ENCODE measurements at regions not wholly inside any gene's neighbourhood (a gene's known extent, or its start where the extent isn't known, plus 50 kb on each side); places are given as distances from the start of the nearest gene placed in this dataset.

- TF ChIP-seq EZH2 (IDR thresholded peaks at IDR 0.05; ENCODE audit: borderline replicate concordance, low read depth, low read length, severe bottlenecking) (no peak), CTCF (IDR thresholded peaks at IDR 0.05; ENCODE audit: borderline replicate concordance, extremely low read depth, low read length, poor library complexity, severe bottlenecking) (no peak)
- H2AFZ ChIP-seq (ENCODE audit: low read depth, low read length): peak overlapping the region; percentile 45; the same call in 1 of the 2 replicates
- H3K36me3 ChIP-seq (ENCODE audit: insufficient read depth, low read length): no peaks in the 10 kb centered on the region
- H3K27me3 ChIP-seq (ENCODE audit: insufficient read depth, low read length, poor library complexity): no peaks in the 10 kb centered on the region
- ATAC-seq (ENCODE audit: insufficient read depth, low read depth) (no peak), DNase-seq (no peak)
- H4K20me1 ChIP-seq (ENCODE audit: insufficient read depth, low read length): no peaks in the 10 kb centered on the region
- H3K4me2 ChIP-seq (ENCODE audit: insufficient read depth, low read length): no peak overlapping the region
- H3K4me1 ChIP-seq (ENCODE audit: insufficient read depth, low read length): no peaks in the 10 kb centered on the region
- H3K9ac ChIP-seq (ENCODE audit: low read depth, low read length): no peak overlapping the region
- no peak overlapping the region for H3K27ac ChIP-seq (ENCODE audit: low read length)
- H3K4me3 ChIP-seq (ENCODE audit: low read depth in 1 of 2, low read length in 2 of 2): no peak overlapping the region
- H3K79me2 ChIP-seq (ENCODE audit: insufficient read depth, low read length): no peaks in the 10 kb centered on the region
- no peaks in the 10 kb centered on the region for H3K9me3 ChIP-seq (ENCODE audit: insufficient read depth, low read length, severe bottlenecking)
Observed at GRCh38 chrX:42420426-42420825, 357.5 kb downstream of the PPP1R2C start.

- TF ChIP-seq CTCF (IDR thresholded peaks at IDR 0.05; ENCODE audit: borderline replicate concordance, extremely low read depth, low read length, poor library complexity, severe bottlenecking) (no peak), EZH2 (IDR thresholded peaks at IDR 0.05; ENCODE audit: borderline replicate concordance, low read depth, low read length, severe bottlenecking) (no peak)
Observed at GRCh38 chrX:42415636-42416035, 362.3 kb downstream of the PPP1R2C start.

GRCh38 chrX:42414057-42414456 lies 363.9 kb downstream of the PPP1R2C start:
- ATAC-seq (ENCODE audit: insufficient read depth, low read depth) (no peak), DNase-seq (no peak)
- Histone ChIP-seq H3K4me3 (ENCODE audit: low read depth in 1 of 2, low read length in 2 of 2) (no peak overlapping the region), H3K4me2 (ENCODE audit: insufficient read depth, low read length) (no peak overlapping the region), H3K4me1 (ENCODE audit: insufficient read depth, low read length) (peaks cover 5% of the 10 kb centered on the region; the same call in 1 of the 2 replicates), H3K27me3 (ENCODE audit: insufficient read depth, low read length, poor library complexity) (no peaks in the 10 kb centered on the region), H3K9me3 (ENCODE audit: insufficient read depth, low read length, severe bottlenecking) (no peaks in the 10 kb centered on the region), H3K9ac (ENCODE audit: low read depth, low read length) (no peak overlapping the region), H4K20me1 (ENCODE audit: insufficient read depth, low read length) (no peaks in the 10 kb centered on the region), H3K27ac (ENCODE audit: low read length) (no peak overlapping the region), H3K79me2 (ENCODE audit: insufficient read depth, low read length) (no peaks in the 10 kb centered on the region), H3K36me3 (ENCODE audit: insufficient read depth, low read length) (no peaks in the 10 kb centered on the region), H2AFZ (ENCODE audit: low read depth, low read length) (no peak overlapping the region)
- TF ChIP-seq CTCF (IDR thresholded peaks at IDR 0.05; ENCODE audit: borderline replicate concordance, extremely low read depth, low read length, poor library complexity, severe bottlenecking) (no peak), EZH2 (IDR thresholded peaks at IDR 0.05; ENCODE audit: borderline replicate concordance, low read depth, low read length, severe bottlenecking) (no peak)

More at GRCh38 chrX:42415636-42416035, 362.3 kb downstream of the PPP1R2C start:
- Histone ChIP-seq H3K4me1 (ENCODE audit: insufficient read depth, low read length) (peaks cover 4% of the 10 kb centered on the region; the same call in 1 of the 2 replicates), H3K27me3 (ENCODE audit: insufficient read depth, low read length, poor library complexity) (no peaks in the 10 kb centered on the region), H3K9me3 (ENCODE audit: insufficient read depth, low read length, severe bottlenecking) (no peaks in the 10 kb centered on the region), H3K79me2 (ENCODE audit: insufficient read depth, low read length) (no peaks in the 10 kb centered on the region), H3K4me3 (ENCODE audit: low read depth in 1 of 2, low read length in 2 of 2) (no peak overlapping the region), H3K27ac (ENCODE audit: low read length) (no peak overlapping the region), H4K20me1 (ENCODE audit: insufficient read depth, low read length) (no peaks in the 10 kb centered on the region), H3K9ac (ENCODE audit: low read depth, low read length) (no peak overlapping the region), H2AFZ (ENCODE audit: low read depth, low read length) (no peak overlapping the region), H3K4me2 (ENCODE audit: insufficient read depth, low read length) (no peak overlapping the region), H3K36me3 (ENCODE audit: insufficient read depth, low read length) (no peaks in the 10 kb centered on the region)
- ATAC-seq (ENCODE audit: insufficient read depth, low read depth) (no peak), DNase-seq (no peak)

GRCh38 chrX:42399632-42400024 lies 378.3 kb downstream of the PPP1R2C start:
- H3K4me3 ChIP-seq (ENCODE audit: low read depth in 1 of 2, low read length in 2 of 2): peak overlapping the region in 1 of 2 experiments; percentile 38; a peak in 2 of 4 replicates
- H3K9me3 ChIP-seq (ENCODE audit: insufficient read depth, low read length, severe bottlenecking): no peaks in the 10 kb centered on the region
- peak overlapping the region; percentile 90 for H3K27ac ChIP-seq (ENCODE audit: low read length)
- H3K27me3 ChIP-seq (ENCODE audit: insufficient read depth, low read length, poor library complexity): no peaks in the 10 kb centered on the region
- H3K79me2 ChIP-seq (ENCODE audit: insufficient read depth, low read length): no peaks in the 10 kb centered on the region
- H2AFZ ChIP-seq (ENCODE audit: low read depth, low read length): peak overlapping the region; percentile 66
- DNase-seq: peak; percentile 12
- no peak for TF ChIP-seq CTCF (IDR thresholded peaks at IDR 0.05; ENCODE audit: borderline replicate concordance, extremely low read depth, low read length, poor library complexity, severe bottlenecking)
- TF ChIP-seq EZH2 (IDR thresholded peaks at IDR 0.05; ENCODE audit: borderline replicate concordance, low read depth, low read length, severe bottlenecking): no peak
- peak overlapping the region; percentile 62 for H3K4me2 ChIP-seq (ENCODE audit: insufficient read depth, low read length)
- ATAC-seq (ENCODE audit: insufficient read depth, low read depth): peak; percentile 86
- H4K20me1 ChIP-seq (ENCODE audit: insufficient read depth, low read length): no peaks in the 10 kb centered on the region
- H3K4me1 ChIP-seq (ENCODE audit: insufficient read depth, low read length): peaks cover 31% of the 10 kb centered on the region
- H3K9ac ChIP-seq (ENCODE audit: low read depth, low read length): peak overlapping the region; percentile 55
- H3K36me3 ChIP-seq (ENCODE audit: insufficient read depth, low read length): no peaks in the 10 kb centered on the region
